ENCODE measurements at regions not wholly inside any gene's neighbourhood (a gene's known extent, or its start where the extent isn't known, plus 50 kb on each side); places are given as distances from the start of the nearest gene placed in this dataset.

GRCh38 chr16:51713502-51713901, 562.4 kb upstream of the SALL1 start:
- no peak for DNase-seq (ENCODE audit: low read depth)
- H3K4me3 ChIP-seq (ENCODE audit: low read depth, low read length), result no peak overlapping the region
- no peak for TF ChIP-seq CTCF (conservative IDR thresholded peaks at IDR 0.05; ENCODE audit: low read depth, low read length)

DNA sequence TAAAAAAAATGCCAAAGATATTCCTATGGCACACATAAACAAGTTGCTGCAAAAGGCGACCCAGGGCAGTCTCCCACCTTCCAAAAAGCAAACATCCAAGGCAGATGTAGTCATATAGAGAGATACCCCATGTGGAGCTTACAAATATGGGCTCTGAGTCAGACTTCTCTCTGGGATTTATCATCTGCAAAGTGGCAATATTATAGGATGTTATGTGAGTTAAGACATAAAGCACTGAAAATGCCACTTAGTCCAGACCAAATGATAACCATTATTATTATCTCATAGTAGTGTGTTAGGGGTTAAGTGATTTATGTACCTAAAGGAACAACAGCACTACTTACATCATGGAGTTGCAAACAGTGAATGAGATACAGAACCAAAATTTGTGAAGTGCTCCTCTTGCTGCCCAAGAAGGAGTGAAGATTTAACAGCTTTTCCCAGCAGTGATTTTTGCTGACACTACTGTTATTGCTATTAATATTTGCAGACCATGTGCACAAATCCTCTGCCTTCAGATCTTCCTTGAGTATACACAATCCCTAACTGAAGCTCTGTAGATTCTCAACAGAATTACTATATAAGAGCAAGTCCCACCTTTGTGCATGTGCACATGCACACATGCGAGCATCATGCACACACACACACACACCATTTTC, 560.0 kb upstream of the SALL1 start:
- H3K4me3 ChIP-seq (ENCODE audit: low read depth, low read length), result no peak overlapping the region
- DNase-seq (ENCODE audit: low read depth), result no peak
- TF ChIP-seq CTCF (conservative IDR thresholded peaks at IDR 0.05; ENCODE audit: low read depth, low read length), result no peak

- DNase-seq (ENCODE audit: low read depth), result no peak
- TF ChIP-seq CTCF (conservative IDR thresholded peaks at IDR 0.05; ENCODE audit: low read depth, low read length), result no peak
- no peak overlapping the region for H3K4me3 ChIP-seq (ENCODE audit: low read depth, low read length)
These were observed 559.1 kb upstream of the SALL1 start for GRCh38 chr16:51710186-51710585.

GRCh38 chr16:51708861-51709260, 557.8 kb upstream of the SALL1 start:
- no peak for TF ChIP-seq CTCF (conservative IDR thresholded peaks at IDR 0.05; ENCODE audit: low read depth, low read length)

DNA sequence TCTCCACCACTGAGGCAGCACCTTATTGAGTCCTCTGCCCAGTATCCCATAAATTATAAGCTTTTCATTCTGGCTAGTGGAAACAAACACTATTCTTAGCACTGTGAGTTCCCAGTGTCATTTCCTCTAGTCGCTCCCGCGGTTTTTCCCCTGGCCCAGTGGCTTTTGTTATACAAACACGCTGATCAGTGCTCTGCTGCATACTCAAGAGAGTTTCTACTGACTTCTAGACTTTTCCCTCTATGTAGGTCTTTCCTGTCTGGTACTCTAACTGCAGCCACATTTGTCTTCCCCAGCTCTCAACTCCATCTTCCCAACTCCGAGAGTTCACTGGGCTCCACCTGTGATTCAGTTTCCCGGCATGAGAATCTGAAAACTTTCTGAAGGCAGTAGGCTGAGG, 556.6 kb upstream of the SALL1 start:
- no peak overlapping the region for H3K4me3 ChIP-seq (ENCODE audit: low read depth, low read length)
- no peak for TF ChIP-seq CTCF (conservative IDR thresholded peaks at IDR 0.05; ENCODE audit: low read depth, low read length)
- no peak for DNase-seq (ENCODE audit: low read depth)

More at GRCh38 chr16:51708861-51709260, 557.8 kb upstream of the SALL1 start:
- H3K4me3 ChIP-seq (ENCODE audit: low read depth, low read length), result no peak overlapping the region
- no peak for DNase-seq (ENCODE audit: low read depth)

GRCh38 chr16:51705142-51705541, 554.1 kb upstream of the SALL1 start:
- DNase-seq (ENCODE audit: low read depth), result no peak
- TF ChIP-seq CTCF (conservative IDR thresholded peaks at IDR 0.05; ENCODE audit: low read depth, low read length), result no peak
- no peak overlapping the region for H3K4me3 ChIP-seq (ENCODE audit: low read depth, low read length)

DNA sequence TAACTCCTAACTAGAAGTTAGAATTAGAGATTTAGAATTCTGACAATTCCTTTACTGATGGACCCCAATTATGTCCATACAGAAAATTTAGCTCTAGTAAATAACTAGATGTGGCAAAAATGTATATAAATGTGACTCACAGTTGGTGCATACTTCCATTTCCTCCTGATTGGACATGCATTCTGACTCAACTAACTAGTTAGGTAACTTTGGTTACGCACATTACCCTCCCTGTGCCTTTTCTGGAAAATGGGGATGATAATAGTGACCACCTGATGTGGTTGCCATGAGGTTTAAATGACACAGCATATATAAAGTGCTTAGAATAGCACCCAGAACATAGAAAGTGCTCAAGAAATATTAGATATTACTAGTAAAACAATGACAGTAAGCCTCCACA, 550.0 kb upstream of the SALL1 start:
- DNase-seq (ENCODE audit: low read depth), result no peak
- H3K4me3 ChIP-seq (ENCODE audit: low read depth, low read length), result no peak overlapping the region
- no peak for TF ChIP-seq CTCF (conservative IDR thresholded peaks at IDR 0.05; ENCODE audit: low read depth, low read length)

Measured in epithelial cell of proximal tubule (primary cell).